ENCODE measurements at regions not wholly inside any gene's neighbourhood (a gene's known extent, or its start where the extent isn't known, plus 50 kb on each side); places are given as distances from the start of the nearest gene placed in this dataset.

- TF ChIP-seq FOXP2 (optimal IDR thresholded peaks at IDR 0.05; ENCODE audit: borderline replicate concordance, extremely low read depth, extremely low read length, insufficient read depth) = no peak
These were observed 245.0 kb upstream of the CPHXL start for GRCh38 chr16:75971334-75971733.

DNA sequence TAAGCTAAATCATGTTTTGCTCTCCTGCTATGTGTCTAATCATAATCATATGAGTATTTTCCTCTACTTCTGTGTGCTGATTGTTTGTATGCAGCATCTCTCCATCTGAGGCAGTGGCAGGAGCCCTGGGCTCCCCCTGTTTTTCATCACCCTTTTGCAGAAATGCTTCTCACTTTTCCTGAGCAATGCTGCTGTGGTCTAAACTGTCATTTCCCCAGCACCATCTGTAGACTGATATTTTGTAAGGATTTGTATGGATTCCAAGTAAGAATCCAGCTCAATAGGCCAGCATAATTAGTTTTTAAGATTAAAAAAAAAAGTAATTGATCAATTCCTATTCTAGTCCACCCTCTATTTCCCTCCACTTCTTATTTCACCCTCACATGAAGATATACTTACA is 257.0 kb upstream of the CPHXL start:
- no peak for TF ChIP-seq TAF1 (IDR thresholded peaks at IDR 0.05; ENCODE audit: borderline replicate concordance, insufficient read depth, low read length)
- TF ChIP-seq POLR2AphosphoS5 (IDR thresholded peaks at IDR 0.05; ENCODE audit: low read depth, low read length) = no peak

DNA sequence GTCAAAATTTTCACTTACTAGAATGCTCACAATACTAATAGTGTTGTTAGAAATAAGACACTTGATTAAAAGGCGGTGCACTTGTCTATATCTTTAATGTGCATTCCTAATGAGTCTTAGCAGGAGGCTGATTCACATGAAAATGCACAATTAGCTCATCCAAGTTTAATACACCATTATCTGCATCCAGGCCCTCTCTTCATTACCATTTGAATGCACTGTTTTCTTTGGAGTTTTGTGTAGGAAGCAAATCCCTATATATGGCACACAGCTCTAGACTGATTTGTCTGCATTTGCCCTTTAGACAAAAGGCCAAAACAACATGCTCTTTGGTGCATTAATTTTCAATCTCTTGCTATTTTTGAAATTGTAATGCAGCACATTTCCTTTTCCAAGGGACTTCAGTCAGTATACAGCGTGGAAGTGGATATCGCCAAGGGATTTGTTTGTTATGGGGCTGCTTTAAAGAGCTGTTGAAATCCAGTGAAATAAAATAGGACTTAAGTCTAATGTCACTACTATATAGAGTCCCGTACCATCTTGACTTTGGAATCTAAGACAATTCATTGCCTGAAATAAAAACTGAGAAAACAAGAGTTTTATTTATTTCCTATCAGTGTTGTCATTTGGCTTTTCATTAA is 257.6 kb upstream of the CPHXL start:
- TF ChIP-seq POLR2AphosphoS5 (IDR thresholded peaks at IDR 0.05; ENCODE audit: low read depth, low read length) (no peak), TAF1 (IDR thresholded peaks at IDR 0.05; ENCODE audit: borderline replicate concordance, insufficient read depth, low read length) (no peak), SIN3A (IDR thresholded peaks at IDR 0.05; ENCODE audit: borderline replicate concordance, insufficient read depth, low read length) (no peak), FOXP2 (optimal IDR thresholded peaks at IDR 0.05; ENCODE audit: borderline replicate concordance, extremely low read depth, extremely low read length, insufficient read depth) (no peak)
- TF ChIP-seq, protein P1, sequence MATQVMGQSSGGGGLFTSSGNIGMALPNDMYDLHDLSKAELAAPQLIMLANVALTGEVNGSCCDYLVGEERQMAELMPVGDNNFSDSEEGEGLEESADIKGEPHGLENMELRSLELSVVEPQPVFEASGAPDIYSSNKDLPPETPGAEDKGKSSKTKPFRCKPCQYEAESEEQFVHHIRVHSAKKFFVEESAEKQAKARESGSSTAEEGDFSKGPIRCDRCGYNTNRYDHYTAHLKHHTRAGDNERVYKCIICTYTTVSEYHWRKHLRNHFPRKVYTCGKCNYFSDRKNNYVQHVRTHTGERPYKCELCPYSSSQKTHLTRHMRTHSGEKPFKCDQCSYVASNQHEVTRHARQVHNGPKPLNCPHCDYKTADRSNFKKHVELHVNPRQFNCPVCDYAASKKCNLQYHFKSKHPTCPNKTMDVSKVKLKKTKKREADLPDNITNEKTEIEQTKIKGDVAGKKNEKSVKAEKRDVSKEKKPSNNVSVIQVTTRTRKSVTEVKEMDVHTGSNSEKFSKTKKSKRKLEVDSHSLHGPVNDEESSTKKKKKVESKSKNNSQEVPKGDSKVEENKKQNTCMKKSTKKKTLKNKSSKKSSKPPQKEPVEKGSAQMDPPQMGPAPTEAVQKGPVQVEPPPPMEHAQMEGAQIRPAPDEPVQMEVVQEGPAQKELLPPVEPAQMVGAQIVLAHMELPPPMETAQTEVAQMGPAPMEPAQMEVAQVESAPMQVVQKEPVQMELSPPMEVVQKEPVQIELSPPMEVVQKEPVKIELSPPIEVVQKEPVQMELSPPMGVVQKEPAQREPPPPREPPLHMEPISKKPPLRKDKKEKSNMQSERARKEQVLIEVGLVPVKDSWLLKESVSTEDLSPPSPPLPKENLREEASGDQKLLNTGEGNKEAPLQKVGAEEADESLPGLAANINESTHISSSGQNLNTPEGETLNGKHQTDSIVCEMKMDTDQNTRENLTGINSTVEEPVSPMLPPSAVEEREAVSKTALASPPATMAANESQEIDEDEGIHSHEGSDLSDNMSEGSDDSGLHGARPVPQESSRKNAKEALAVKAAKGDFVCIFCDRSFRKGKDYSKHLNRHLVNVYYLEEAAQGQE (IDR thresholded peaks at IDR 0.05; ENCODE audit: insufficient read depth in 1 of 2, low read depth in 2 of 2, low read length in 2 of 2) = no peak

DNA sequence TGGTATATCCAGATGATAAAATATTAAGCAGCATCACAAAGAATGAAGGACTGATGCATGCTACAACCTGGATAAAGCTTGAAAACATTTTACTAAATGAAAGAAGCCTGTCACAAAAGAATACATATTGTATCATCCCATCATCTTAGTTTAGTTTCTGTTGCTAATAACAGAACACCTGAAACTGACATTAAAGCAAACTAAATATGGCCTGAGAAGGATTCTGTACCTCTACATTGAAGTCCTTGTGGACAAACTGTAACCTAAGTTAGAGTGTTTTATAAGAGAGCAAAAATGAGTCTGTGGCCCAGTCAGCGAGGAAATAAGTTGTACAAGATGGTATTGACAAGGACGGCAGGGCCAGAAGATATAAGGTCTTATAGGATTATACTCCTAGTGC is 261.0 kb upstream of the CPHXL start:
- no peak for TF ChIP-seq TAF1 (IDR thresholded peaks at IDR 0.05; ENCODE audit: borderline replicate concordance, insufficient read depth, low read length)
- no peak for TF ChIP-seq SIN3A (IDR thresholded peaks at IDR 0.05; ENCODE audit: borderline replicate concordance, insufficient read depth, low read length)
- no peak for TF ChIP-seq POLR2AphosphoS5 (IDR thresholded peaks at IDR 0.05; ENCODE audit: low read depth, low read length)

DNA sequence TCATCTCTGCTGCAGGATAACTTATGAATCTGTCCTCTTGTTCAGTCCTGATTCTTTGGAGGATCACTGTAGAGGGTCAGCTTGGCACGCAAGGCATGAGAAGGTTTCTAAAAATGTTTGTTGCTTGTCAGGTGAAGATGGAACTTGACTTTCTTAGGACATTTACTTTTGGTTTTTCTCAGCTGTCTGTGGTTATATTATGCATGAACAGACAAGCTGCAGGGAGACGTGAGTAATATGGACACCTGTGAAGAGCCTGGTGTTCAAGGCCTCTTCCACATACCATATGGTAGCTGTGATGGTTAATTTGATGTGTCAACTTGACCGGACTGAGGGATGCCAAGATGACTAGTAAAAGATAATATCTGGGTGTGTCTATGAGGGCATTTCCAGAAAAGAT is 270.2 kb upstream of the CPHXL start:
- TF ChIP-seq FOXP2 (optimal IDR thresholded peaks at IDR 0.05; ENCODE audit: borderline replicate concordance, extremely low read depth, extremely low read length, insufficient read depth) (no peak), TAF1 (IDR thresholded peaks at IDR 0.05; ENCODE audit: borderline replicate concordance, insufficient read depth, low read length) (no peak), POLR2AphosphoS5 (IDR thresholded peaks at IDR 0.05; ENCODE audit: low read depth, low read length) (no peak), SIN3A (IDR thresholded peaks at IDR 0.05; ENCODE audit: borderline replicate concordance, insufficient read depth, low read length) (no peak)
- TF ChIP-seq, protein P1 (IDR thresholded peaks at IDR 0.05; ENCODE audit: insufficient read depth in 1 of 2, low read depth in 2 of 2, low read length in 2 of 2) = no peak

DNA sequence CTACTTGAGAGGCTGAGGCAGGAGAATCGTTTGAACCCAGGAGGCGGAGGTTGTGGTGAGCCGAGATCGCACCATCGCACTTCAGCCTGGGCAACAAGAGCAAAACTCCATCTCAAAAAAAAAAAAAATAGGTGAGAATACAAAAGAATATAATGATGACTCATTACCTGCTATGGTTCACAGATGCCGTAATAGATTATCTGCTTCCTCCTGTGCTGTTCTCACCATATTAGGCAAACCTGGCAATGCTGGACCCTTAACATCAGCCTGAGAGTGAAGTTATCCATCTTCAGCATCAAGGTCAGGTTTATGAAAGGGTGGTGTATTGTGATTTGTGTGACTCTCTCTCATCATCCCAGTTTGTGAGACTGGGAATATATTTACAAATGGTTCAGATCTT is 271.3 kb upstream of the CPHXL start:
- no peak for TF ChIP-seq TAF1 (IDR thresholded peaks at IDR 0.05; ENCODE audit: borderline replicate concordance, insufficient read depth, low read length)
- TF ChIP-seq POLR2AphosphoS5 (IDR thresholded peaks at IDR 0.05; ENCODE audit: low read depth, low read length) = no peak
- TF ChIP-seq FOXP2 (optimal IDR thresholded peaks at IDR 0.05; ENCODE audit: borderline replicate concordance, extremely low read depth, extremely low read length, insufficient read depth) = no peak
- TF ChIP-seq, protein P1 (IDR thresholded peaks at IDR 0.05; ENCODE audit: insufficient read depth in 1 of 2, low read depth in 2 of 2, low read length in 2 of 2) = no peak
- TF ChIP-seq SIN3A (IDR thresholded peaks at IDR 0.05; ENCODE audit: borderline replicate concordance, insufficient read depth, low read length) = no peak

GRCh38 chr16:76007645-76008044 is 269.6 kb upstream of the CNTNAP4 start:
- TF ChIP-seq POLR2AphosphoS5 (IDR thresholded peaks at IDR 0.05; ENCODE audit: low read depth, low read length) (no peak), TAF1 (IDR thresholded peaks at IDR 0.05; ENCODE audit: borderline replicate concordance, insufficient read depth, low read length) (no peak), FOXP2 (optimal IDR thresholded peaks at IDR 0.05; ENCODE audit: borderline replicate concordance, extremely low read depth, extremely low read length, insufficient read depth) (no peak), SIN3A (IDR thresholded peaks at IDR 0.05; ENCODE audit: borderline replicate concordance, insufficient read depth, low read length) (no peak)
- TF ChIP-seq, protein P1 (IDR thresholded peaks at IDR 0.05; ENCODE audit: insufficient read depth in 1 of 2, low read depth in 2 of 2, low read length in 2 of 2) = no peak

All from PFSK-1 (cell line).